DND-41 (cell line): ENCODE measurements at regions not wholly inside any gene's neighbourhood (a gene's known extent, or its start where the extent isn't known, plus 50 kb on each side); places are given as distances from the start of the nearest gene placed in this dataset.

Source experiments
- ATAC-seq: fragments of 200-7000 bp; cut with Tn5 transposase; 3 replicates; pipeline ENCODE4 v1.9.1; 2021; ENCODE audit warnings: low read depth; ENCODE audit not compliant: insufficient read depth
- DNase-seq: peaks from one replicate; pipeline ENCODE4 v3.0.0-alpha.2; 2020
- H2AFZ ChIP-seq: 2 replicates; pipeline ENCODE4 v1.6.0; 2012; ENCODE audit warnings: low read depth, low read length
- H3K27ac ChIP-seq: 2 replicates; pipeline ENCODE4 v1.5.1; 2012; ENCODE audit warnings: low read length, inconsistent platforms
- H3K27me3 ChIP-seq: fragments of 200-600 bp; sonication (generic); 2 replicates; pipeline ENCODE4 v1.6.0; 2012; ENCODE audit warnings: low read length, mild to moderate bottlenecking, inconsistent platforms; ENCODE audit not compliant: insufficient read depth, poor library complexity
- H3K36me3 ChIP-seq: 2 replicates; pipeline ENCODE4 v1.5.1; 2012; ENCODE audit warnings: low read length, inconsistent platforms; ENCODE audit not compliant: insufficient read depth
- H3K4me1 ChIP-seq: 2 replicates; pipeline ENCODE4 v1.5.1; 2012; ENCODE audit warnings: mild to moderate bottlenecking, low read length; ENCODE audit not compliant: insufficient read depth
- H3K4me2 ChIP-seq: 2 replicates; pipeline ENCODE4 v1.6.0; 2012; ENCODE audit warnings: mild to moderate bottlenecking, moderate library complexity, low read length, inconsistent platforms; ENCODE audit not compliant: insufficient read depth
- H3K4me3 ChIP-seq, 2 experiments: fragments of 200-600 bp in 1 of 2; shearing (Covaris generic) in 1 of 2; 2 replicates each; pipeline ENCODE4 v1.5.1; 2012 to 2016; ENCODE audit warnings: inconsistent platforms in 2 of 2, low read length in 2 of 2, mild to moderate bottlenecking in 2 of 2, low read depth in 1 of 2, moderate library complexity in 1 of 2
- H3K79me2 ChIP-seq: 2 replicates; pipeline ENCODE4 v1.6.0; 2012; ENCODE audit warnings: low read length, inconsistent platforms; ENCODE audit not compliant: insufficient read depth
- H3K9ac ChIP-seq: 2 replicates; pipeline ENCODE4 v1.6.0; 2012; ENCODE audit warnings: low read depth, mild to moderate bottlenecking, inconsistent platforms, low read length, moderate library complexity
- H3K9me3 ChIP-seq: 2 replicates; pipeline ENCODE4 v1.5.1; 2012; ENCODE audit warnings: low read length, moderate library complexity, mild to moderate bottlenecking, inconsistent platforms; ENCODE audit not compliant: insufficient read depth, severe bottlenecking
- H4K20me1 ChIP-seq: 2 replicates; pipeline ENCODE4 v1.6.0; 2012; ENCODE audit warnings: low read length; ENCODE audit not compliant: insufficient read depth
- EZH2 ChIP-seq: IDR thresholded peaks from 3 replicates; pipeline ENCODE4 v1.6.1; 2012; ENCODE audit warnings: borderline replicate concordance, low read depth, mild to moderate bottlenecking, moderate library complexity, low read length, inconsistent platforms; ENCODE audit not compliant: severe bottlenecking
- TF ChIP-seq, protein P1 (sequence below): IDR thresholded peaks from 2 replicates; pipeline ENCODE4 v1.5.1; 2012; ENCODE audit warnings: borderline replicate concordance, low read length, moderate library complexity, mild to moderate bottlenecking; ENCODE audit not compliant: poor library complexity, severe bottlenecking; ENCODE audit errors: extremely low read depth

DNA sequence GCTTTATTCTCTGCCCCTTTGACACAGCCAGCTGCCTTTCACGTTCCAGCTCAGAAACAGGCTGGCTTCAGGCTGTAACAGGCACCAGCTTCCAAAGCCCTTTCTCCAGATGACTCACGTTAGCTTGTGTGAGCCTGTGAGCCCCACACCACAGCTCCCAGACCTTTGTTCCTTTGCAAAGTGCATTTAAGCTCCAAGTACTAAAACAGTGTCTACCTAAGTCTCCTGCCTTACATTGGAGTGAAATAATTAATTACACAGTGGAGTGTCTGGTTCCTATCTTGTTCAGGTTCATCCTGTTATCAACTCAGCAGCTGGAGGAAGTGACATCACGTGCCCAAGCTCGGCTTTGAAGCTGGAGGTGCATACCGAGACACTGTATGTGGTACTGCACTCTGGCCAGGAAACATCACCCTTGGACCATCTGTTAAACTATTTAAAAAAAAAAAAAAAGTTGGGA lies 475.8 kb downstream of the FOXO1 start:
- ATAC-seq (no peak), DNase-seq (peak; percentile 38)
- H4K20me1 ChIP-seq: peaks cover 22% of the 10 kb centered on the region
- H3K9me3 ChIP-seq: no peaks in the 10 kb centered on the region
- no peak overlapping the region for H2AFZ ChIP-seq
- no peak overlapping the region for H3K4me2 ChIP-seq
- no peaks in the 10 kb centered on the region for H3K79me2 ChIP-seq
- TF ChIP-seq, protein P1, sequence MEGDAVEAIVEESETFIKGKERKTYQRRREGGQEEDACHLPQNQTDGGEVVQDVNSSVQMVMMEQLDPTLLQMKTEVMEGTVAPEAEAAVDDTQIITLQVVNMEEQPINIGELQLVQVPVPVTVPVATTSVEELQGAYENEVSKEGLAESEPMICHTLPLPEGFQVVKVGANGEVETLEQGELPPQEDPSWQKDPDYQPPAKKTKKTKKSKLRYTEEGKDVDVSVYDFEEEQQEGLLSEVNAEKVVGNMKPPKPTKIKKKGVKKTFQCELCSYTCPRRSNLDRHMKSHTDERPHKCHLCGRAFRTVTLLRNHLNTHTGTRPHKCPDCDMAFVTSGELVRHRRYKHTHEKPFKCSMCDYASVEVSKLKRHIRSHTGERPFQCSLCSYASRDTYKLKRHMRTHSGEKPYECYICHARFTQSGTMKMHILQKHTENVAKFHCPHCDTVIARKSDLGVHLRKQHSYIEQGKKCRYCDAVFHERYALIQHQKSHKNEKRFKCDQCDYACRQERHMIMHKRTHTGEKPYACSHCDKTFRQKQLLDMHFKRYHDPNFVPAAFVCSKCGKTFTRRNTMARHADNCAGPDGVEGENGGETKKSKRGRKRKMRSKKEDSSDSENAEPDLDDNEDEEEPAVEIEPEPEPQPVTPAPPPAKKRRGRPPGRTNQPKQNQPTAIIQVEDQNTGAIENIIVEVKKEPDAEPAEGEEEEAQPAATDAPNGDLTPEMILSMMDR: no peak
- no peak for TF ChIP-seq EZH2
- no peak overlapping the region for H3K9ac ChIP-seq
- no peak overlapping the region for H3K4me3 ChIP-seq
- H3K27me3 ChIP-seq: peaks cover 34% of the 10 kb centered on the region
- no peaks in the 10 kb centered on the region for H3K36me3 ChIP-seq
- H3K27ac ChIP-seq: no peak overlapping the region
- peaks cover 20% of the 10 kb centered on the region for H3K4me1 ChIP-seq

DNA sequence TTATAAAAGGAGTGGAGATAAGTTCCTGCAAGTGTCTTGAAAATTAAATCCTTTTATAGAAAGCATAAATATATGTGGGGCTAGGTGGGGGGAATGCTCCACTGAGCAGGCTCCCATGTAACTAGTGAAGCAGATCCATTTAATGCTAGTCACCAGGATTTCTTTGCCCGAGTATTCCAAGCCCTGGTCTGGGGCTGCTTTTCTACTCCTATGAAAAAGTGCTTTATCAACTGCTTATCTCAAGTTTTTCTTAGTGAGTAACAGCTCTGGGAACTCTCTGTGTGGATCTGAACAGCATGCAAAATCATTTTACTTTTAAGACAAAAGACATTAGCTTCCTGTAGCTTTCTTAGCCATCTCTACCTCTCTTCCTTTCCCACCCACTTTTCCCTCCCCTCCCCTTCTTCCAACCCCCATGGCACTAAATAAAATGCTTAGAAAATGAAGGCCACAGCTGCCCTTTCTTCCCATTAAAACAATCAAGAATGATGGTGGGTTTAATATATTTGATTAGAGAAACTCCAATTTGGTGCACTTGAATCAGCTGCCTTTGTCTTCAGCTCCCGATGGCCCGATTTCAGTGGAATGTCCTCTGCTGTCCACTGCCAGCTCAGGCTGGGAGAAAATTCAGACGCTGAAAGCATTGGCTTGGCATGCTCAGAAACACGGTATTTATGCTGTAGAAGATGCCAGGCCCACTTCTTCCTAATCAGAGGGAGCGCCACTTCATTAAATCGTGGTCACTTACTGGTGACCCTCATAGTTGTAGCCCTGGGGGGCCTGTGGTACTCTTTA lies 475.1 kb downstream of the FOXO1 start:
- ATAC-seq: no peak
- Histone ChIP-seq H4K20me1 (peaks cover 20% of the 10 kb centered on the region), H3K27ac (no peak overlapping the region), H2AFZ (no peak overlapping the region), H3K36me3 (no peaks in the 10 kb centered on the region), H3K79me2 (no peaks in the 10 kb centered on the region), H3K4me1 (peaks cover 20% of the 10 kb centered on the region), H3K4me2 (no peak overlapping the region), H3K9me3 (no peaks in the 10 kb centered on the region), H3K9ac (no peak overlapping the region), H3K27me3 (peaks cover 34% of the 10 kb centered on the region), H3K4me3 (no peak overlapping the region)
- no peak for TF ChIP-seq EZH2
- TF ChIP-seq, protein P1: no peak
- no peak for DNase-seq

DNA sequence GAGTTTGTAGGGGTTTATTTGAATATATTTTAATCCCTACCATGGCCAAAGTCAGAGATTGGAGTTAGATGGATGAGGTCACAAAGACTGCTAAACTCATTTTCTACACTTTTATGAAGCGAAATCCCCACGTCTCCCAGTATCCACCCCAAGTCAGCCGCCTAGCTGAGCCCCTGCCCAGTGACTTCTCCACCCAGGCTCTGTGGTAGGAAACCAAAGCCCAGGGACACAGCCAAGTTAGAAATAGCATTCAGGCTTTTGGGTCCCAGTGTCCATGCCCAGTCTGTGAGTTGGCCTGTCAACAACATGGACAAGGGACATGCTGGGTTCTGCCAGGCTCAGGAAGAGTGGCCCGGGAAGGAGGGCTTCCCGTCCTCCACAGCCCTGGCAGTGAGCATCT lies 474.0 kb downstream of the FOXO1 start:
- ATAC-seq: no peak
- H3K4me1 ChIP-seq: peaks cover 12% of the 10 kb centered on the region
- H3K27ac ChIP-seq: no peak overlapping the region
- no peak overlapping the region for H2AFZ ChIP-seq
- H3K9ac ChIP-seq: no peak overlapping the region
- no peaks in the 10 kb centered on the region for H3K36me3 ChIP-seq
- no peak for DNase-seq
- H3K4me3 ChIP-seq: no peak overlapping the region
- H3K27me3 ChIP-seq: peaks cover 38% of the 10 kb centered on the region
- H4K20me1 ChIP-seq: peaks cover 14% of the 10 kb centered on the region
- no peaks in the 10 kb centered on the region for H3K79me2 ChIP-seq
- H3K4me2 ChIP-seq: no peak overlapping the region
- H3K9me3 ChIP-seq: no peaks in the 10 kb centered on the region
- TF ChIP-seq, protein P1: no peak
- no peak for TF ChIP-seq EZH2
